Endothelial cell of umbilical vein (primary cell): ENCODE measurements at regions not wholly inside any gene's neighbourhood (a gene's known extent, or its start where the extent isn't known, plus 50 kb on each side); places are given as distances from the start of the nearest gene placed in this dataset.

Source experiments
- BruUV-seq: library from RNA; stranded (reverse); fragments of 400-500 nt; replicated peaks from 2 replicates; lab custom pipeline; 2021; lab: Mats Ljungman, UMichigan
- CTCF ChIA-PET: fragments of 300-600, 350-600 bp; sonication (Branson Sonifier 250); formaldehyde crosslinking; loops from one replicate; lab custom pipeline; 2021; ENCODE audit warnings: antibody characterized with exemption, inconsistent platforms; lab: Charles Lee
- POLR2A ChIA-PET: fragments of 300-600, 350-600 bp; sonication (Branson Sonifier 250); formaldehyde crosslinking; loops from one replicate; lab custom pipeline; 2021; ENCODE audit warnings: antibody characterized with exemption, inconsistent platforms; lab: Charles Lee
- DNase-seq: peaks from one replicate; pipeline ENCODE4 v3.0.0-alpha.2; 2011; ENCODE audit warnings: low read depth, low spot score
- FAIRE-seq: peaks from 2 replicates; lab custom pipeline; 2011; peaks lifted over from hg19 to GRCh38; lab: Jason Lieb, UNC
- H2AFZ ChIP-seq: 2 replicates; pipeline ENCODE4 v1.6.0; 2012; ENCODE audit warnings: low read depth, low read length, control low read depth, inconsistent platforms
- H3K27ac ChIP-seq: 2 replicates; pipeline ENCODE4 v1.5.1; 2011; ENCODE audit warnings: low read depth, mild to moderate bottlenecking, control low read depth, low read length, moderate library complexity; ENCODE audit not compliant: insufficient read depth
- H3K27me3 ChIP-seq, 2 experiments: 2 replicates each; pipeline versions ENCODE4 v1.6.0 to v1.6.1; 2011; ENCODE audit warnings: low read length in 2 of 2, mixed read lengths in 1 of 2; ENCODE audit not compliant: control insufficient read depth in 2 of 2, insufficient read depth in 2 of 2
- H3K36me3 ChIP-seq, 2 experiments: 2 replicates in 1 of 2; 3 replicates in 1 of 2; pipeline ENCODE4 v1.5.1; 2011; ENCODE audit warnings: low read length in 2 of 2, mild to moderate bottlenecking in 1 of 2, moderate library complexity in 1 of 2; ENCODE audit not compliant: control insufficient read depth in 2 of 2, insufficient read depth in 2 of 2; ENCODE audit errors: extremely low read depth in 1 of 2
- H3K4me1 ChIP-seq: 3 replicates; pipeline ENCODE4 v1.5.1; 2011; ENCODE audit warnings: mild to moderate bottlenecking, low read length; ENCODE audit not compliant: control insufficient read depth, insufficient read depth; ENCODE audit errors: extremely low read depth
- H3K4me2 ChIP-seq: 2 replicates; pipeline ENCODE4 v1.6.1; 2011; ENCODE audit warnings: low read length, control low read depth, mixed read lengths; ENCODE audit not compliant: insufficient read depth
- H3K4me3 ChIP-seq, 3 experiments: fragments of 200-600 bp in 1 of 3; sonication (generic), shearing (Covaris generic) in 1 of 3; replicated peaks in 1 of 3; 2 replicates each; pipeline ENCODE4 v1.5.1; 2011 to 2016; ENCODE audit warnings: control low read depth in 3 of 3, low read length in 3 of 3, mild to moderate bottlenecking in 2 of 3, inconsistent platforms in 1 of 3, low read depth in 1 of 3, moderate library complexity in 1 of 3; ENCODE audit not compliant: insufficient read depth in 1 of 3
- H3K79me2 ChIP-seq: 2 replicates; pipeline ENCODE4 v1.6.0; 2012; ENCODE audit warnings: low read length, inconsistent platforms; ENCODE audit not compliant: control insufficient read depth, insufficient read depth
- H3K9ac ChIP-seq: replicated peaks from 2 replicates; pipeline ENCODE3; 2011; ENCODE audit warnings: low read length, control low read depth; ENCODE audit not compliant: insufficient read depth; ENCODE audit errors: extremely low read depth
- H3K9me1 ChIP-seq: replicated peaks from 3 replicates; pipeline ENCODE4 v1.6.0; 2011; ENCODE audit warnings: mild to moderate bottlenecking, low read length; ENCODE audit not compliant: control insufficient read depth, insufficient read depth; ENCODE audit errors: extremely low read depth
- H3K9me3 ChIP-seq: replicated peaks from 2 replicates; pipeline ENCODE4 v1.5.1; 2012; ENCODE audit warnings: low read length, inconsistent platforms; ENCODE audit not compliant: control insufficient read depth, insufficient read depth
- H4K20me1 ChIP-seq: replicated peaks from 2 replicates; pipeline ENCODE3; 2011; ENCODE audit warnings: mild to moderate bottlenecking, low read length; ENCODE audit not compliant: control insufficient read depth, insufficient read depth; ENCODE audit errors: extremely low read depth
- EZH2 ChIP-seq: IDR thresholded peaks from 2 replicates; pipeline ENCODE4 v1.6.1; 2012; ENCODE audit warnings: borderline replicate concordance, low read depth, mild to moderate bottlenecking, moderate library complexity, low read length, inconsistent platforms; ENCODE audit not compliant: severe bottlenecking
- FOS ChIP-seq: IDR thresholded peaks from 2 replicates; pipeline ENCODE4 v1.6.1; 2011; ENCODE audit warnings: mild to moderate bottlenecking, low read length, moderate library complexity, borderline replicate concordance; ENCODE audit not compliant: insufficient read depth
- GATA2 ChIP-seq: IDR thresholded peaks from 2 replicates; pipeline ENCODE4 v1.7.0; 2011; ENCODE audit warnings: low read depth, mild to moderate bottlenecking, moderate library complexity, mixed read lengths, low read length; ENCODE audit not compliant: insufficient read length, insufficient read depth
- JUN ChIP-seq: IDR thresholded peaks from 2 replicates; pipeline ENCODE4 v1.6.1; 2011; ENCODE audit warnings: borderline replicate concordance, low read depth; ENCODE audit not compliant: insufficient read length, insufficient read depth
- MYC ChIP-seq: IDR thresholded peaks from one replicate; pipeline ENCODE4 v1.6.1; 2011; ENCODE audit warnings: mild to moderate bottlenecking, low read depth, low read length
- POLR2A ChIP-seq: IDR thresholded peaks from 2 replicates; pipeline ENCODE4 v1.6.1; 2012; ENCODE audit warnings: low read depth, mild to moderate bottlenecking, control low read depth, low read length
- POLR2AphosphoS5 ChIP-seq: IDR thresholded peaks from 2 replicates; pipeline ENCODE4 v1.6.1; 2012; ENCODE audit warnings: low read depth, mild to moderate bottlenecking, control low read depth, low read length, moderate library complexity; ENCODE audit not compliant: insufficient read depth
- dilution Hi-C: fragments of 300-500 bp; cut with MboI; formaldehyde crosslinking; loops from one replicate; pipeline ENCODE4 v1.15.0; 2019; ENCODE audit warnings: low sequenced_read_pairs; ENCODE audit not compliant: extremely low pct_ligation_motif_present
- intact Hi-C: fragments of 100-400 bp; cut with micrococcal nuclease; formaldehyde crosslinking; loops from one replicate; pipeline ENCODE4 v1.10.0; 2022
- TF ChIP-seq, protein P1 (sequence below): IDR thresholded peaks from 2 replicates; pipeline ENCODE4 v1.6.1; 2011; ENCODE audit not compliant: insufficient read depth, insufficient read length
- TF ChIP-seq, protein P2 (sequence below), 2 donors: IDR thresholded peaks; 1 replicate in 1 of 2; 2 replicates in 1 of 2; pipeline ENCODE4 v1.5.1; 2011; ENCODE audit warnings: low read length in 2 of 2, mild to moderate bottlenecking in 2 of 2, moderate library complexity in 2 of 2, control low read depth in 1 of 2, inconsistent platforms in 1 of 2, low read depth in 1 of 2; ENCODE audit not compliant: insufficient read depth in 1 of 2; ENCODE audit errors: extremely low read depth in 1 of 2

DNA sequence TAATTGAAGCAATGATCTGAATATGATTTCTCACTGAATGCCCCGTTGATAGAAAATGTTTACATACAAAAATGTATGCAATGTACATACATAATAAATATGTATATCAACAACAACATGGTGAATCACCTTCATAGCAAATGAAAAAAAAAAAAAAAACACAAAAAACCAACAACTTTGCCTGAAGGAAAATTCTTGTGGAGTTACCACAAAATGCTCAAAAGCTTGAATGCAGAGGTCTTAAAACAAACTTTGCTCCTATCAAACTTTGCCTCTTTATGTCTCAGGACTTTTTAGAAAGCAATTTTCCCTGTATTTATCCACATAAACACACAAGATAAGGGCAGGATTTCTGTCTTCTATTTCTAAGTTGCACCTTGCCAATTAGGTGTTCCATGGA is 92.9 kb upstream of the SIX2 start:
- H4K20me1 ChIP-seq = no peaks in the 10 kb centered on the region
- no peaks in the 10 kb centered on the region for H3K9me1 ChIP-seq
- no peaks in the 10 kb centered on the region for H3K79me2 ChIP-seq
- no peaks in the 10 kb centered on the region for H3K9me3 ChIP-seq
- H3K4me3 ChIP-seq = no peak overlapping the region
- no peak overlapping the region for H3K27ac ChIP-seq
- intact Hi-C loops (no loop called here), dilution Hi-C loops (no loop called here)
- POLR2A ChIA-PET = no interaction called here
- no peak overlapping the region for H2AFZ ChIP-seq
- peaks cover 0 to 2% of the 10 kb centered on the region in 2 experiments for H3K27me3 ChIP-seq
- H3K4me2 ChIP-seq = no peak overlapping the region
- TF ChIP-seq, protein P1, sequence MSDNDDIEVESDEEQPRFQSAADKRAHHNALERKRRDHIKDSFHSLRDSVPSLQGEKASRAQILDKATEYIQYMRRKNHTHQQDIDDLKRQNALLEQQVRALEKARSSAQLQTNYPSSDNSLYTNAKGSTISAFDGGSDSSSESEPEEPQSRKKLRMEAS = no peak
- TF ChIP-seq MYC (no peak), POLR2A (no peak), EZH2 (no peak), FOS (no peak)
- TF ChIP-seq, protein P2, sequence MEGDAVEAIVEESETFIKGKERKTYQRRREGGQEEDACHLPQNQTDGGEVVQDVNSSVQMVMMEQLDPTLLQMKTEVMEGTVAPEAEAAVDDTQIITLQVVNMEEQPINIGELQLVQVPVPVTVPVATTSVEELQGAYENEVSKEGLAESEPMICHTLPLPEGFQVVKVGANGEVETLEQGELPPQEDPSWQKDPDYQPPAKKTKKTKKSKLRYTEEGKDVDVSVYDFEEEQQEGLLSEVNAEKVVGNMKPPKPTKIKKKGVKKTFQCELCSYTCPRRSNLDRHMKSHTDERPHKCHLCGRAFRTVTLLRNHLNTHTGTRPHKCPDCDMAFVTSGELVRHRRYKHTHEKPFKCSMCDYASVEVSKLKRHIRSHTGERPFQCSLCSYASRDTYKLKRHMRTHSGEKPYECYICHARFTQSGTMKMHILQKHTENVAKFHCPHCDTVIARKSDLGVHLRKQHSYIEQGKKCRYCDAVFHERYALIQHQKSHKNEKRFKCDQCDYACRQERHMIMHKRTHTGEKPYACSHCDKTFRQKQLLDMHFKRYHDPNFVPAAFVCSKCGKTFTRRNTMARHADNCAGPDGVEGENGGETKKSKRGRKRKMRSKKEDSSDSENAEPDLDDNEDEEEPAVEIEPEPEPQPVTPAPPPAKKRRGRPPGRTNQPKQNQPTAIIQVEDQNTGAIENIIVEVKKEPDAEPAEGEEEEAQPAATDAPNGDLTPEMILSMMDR (IDR thresholded peaks at IDR 0.05; ENCODE audit: extremely low read depth in 1 of 2, insufficient read depth in 1 of 2, low read depth in 1 of 2, low read length in 2 of 2) = no peak
- H3K36me3 ChIP-seq = no peaks in the 10 kb centered on the region
- no TSS peak for BruUV-seq
- DNase-seq (no peak), FAIRE-seq (no peak)
- CTCF ChIA-PET = interaction anchor here (1.0 kb wide), 1 partner anchor 9 kb away, joined by 3 read pairs; no protein-coding TSS in a partner anchor
- H3K4me1 ChIP-seq = no peaks in the 10 kb centered on the region
- H3K9ac ChIP-seq = no peak overlapping the region

DNA sequence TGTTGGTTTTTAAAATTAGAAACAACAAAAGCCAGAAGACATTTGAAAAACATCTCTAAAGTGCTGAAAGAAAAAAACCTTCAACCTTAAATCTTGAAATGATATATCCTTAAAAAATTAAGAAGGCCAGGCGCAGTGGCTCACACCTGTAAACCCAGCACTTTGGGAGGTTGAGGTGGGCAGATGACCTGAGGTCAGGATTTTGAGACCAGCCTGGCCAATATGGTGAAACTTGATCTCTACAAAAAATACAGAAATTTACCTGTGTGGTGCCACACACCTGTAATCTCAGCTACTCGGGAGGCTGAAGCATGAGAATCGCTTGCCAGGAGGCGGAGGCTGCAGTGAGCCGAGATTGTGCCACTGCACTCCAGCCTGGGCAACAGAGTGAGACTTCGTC is 87.7 kb upstream of the SIX2 start:
- POLR2A ChIA-PET = no interaction called here
- no TSS peak for BruUV-seq
- DNase-seq (no peak), FAIRE-seq (no peak)
- no peaks in the 10 kb centered on the region for H3K4me1 ChIP-seq
- H3K9me1 ChIP-seq = no peaks in the 10 kb centered on the region
- H3K36me3 ChIP-seq = no peaks in the 10 kb centered on the region
- H4K20me1 ChIP-seq = no peaks in the 10 kb centered on the region
- CTCF ChIA-PET = no interaction called here
- no peak overlapping the region for H3K4me3 ChIP-seq
- H3K79me2 ChIP-seq = no peaks in the 10 kb centered on the region
- H3K4me2 ChIP-seq = no peak overlapping the region
- H3K9me3 ChIP-seq = no peaks in the 10 kb centered on the region
- no peak overlapping the region for H3K9ac ChIP-seq
- TF ChIP-seq GATA2 = no peak
- no peak for TF ChIP-seq FOS
- TF ChIP-seq EZH2 = no peak
- TF ChIP-seq, protein P2 (IDR thresholded peaks at IDR 0.05; ENCODE audit: extremely low read depth in 1 of 2, insufficient read depth in 1 of 2, low read depth in 1 of 2, low read length in 2 of 2) = no peak
- TF ChIP-seq POLR2A = no peak
- no peak for TF ChIP-seq POLR2AphosphoS5
- TF ChIP-seq MYC = no peak
- TF ChIP-seq, protein P1 = no peak
- TF ChIP-seq JUN = no peak
- H3K27me3 ChIP-seq = peaks cover 0 to 9% of the 10 kb centered on the region in 2 experiments
- no peak overlapping the region for H3K27ac ChIP-seq
- dilution Hi-C loops (no loop called here), intact Hi-C loops (no loop called here)
- no peak overlapping the region for H2AFZ ChIP-seq
